GM12878 (cell line): ENCODE measurements at regions not wholly inside any gene's neighbourhood (a gene's known extent, or its start where the extent isn't known, plus 50 kb on each side); places are given as distances from the start of the nearest gene placed in this dataset.

ENCODE experiments used
- ATAC-seq: fragments of 200-7000 bp; cut with Tn5 transposase; 3 replicates; pipeline ENCODE4 v1.9.1; 2020; ENCODE audit warnings: mild to moderate bottlenecking, moderate library complexity
- BruUV-seq: library from RNA; stranded (reverse); fragments of 400-500 nt; replicated peaks from 2 replicates; lab custom pipeline; 2021; lab: Mats Ljungman, UMichigan
- CTCF ChIA-PET: fragments of 300-600 bp; sonication (Branson Sonifier 250); formaldehyde crosslinking; extraction: SDS; loops from one replicate; lab custom pipeline; 2021; ENCODE audit warnings: inconsistent platforms; lab: Yijun Ruan, JAX
- POLR2A ChIA-PET: fragments of 350-600 bp; formaldehyde crosslinking; extraction: SDS; loops from one replicate; lab custom pipeline; 2021; ENCODE audit warnings: inconsistent platforms; lab: Charles Lee
- RAD21 ChIA-PET: fragments of 300-600 bp; sonication (Branson Sonifier 250); formaldehyde crosslinking; loops from one replicate; lab custom pipeline; 2023; ENCODE audit warnings: antibody characterized with exemption; ENCODE audit not compliant: unreplicated experiment; lab: Charles Lee
- SMC1A ChIA-PET: fragments of 300-600 bp; sonication (Branson Sonifier 250); formaldehyde crosslinking; loops from one replicate; lab custom pipeline; 2023; ENCODE audit not compliant: unreplicated experiment, uncharacterized antibody; lab: Charles Lee
- DNase-seq: peaks from one replicate; pipeline ENCODE4 v3.0.0-alpha.2; 2011; ENCODE audit warnings: low read depth, low spot score
- FAIRE-seq: peaks from 3 replicates; lab custom pipeline; 2011; peaks lifted over from hg19 to GRCh38; lab: Jason Lieb, UNC
- H2AFZ ChIP-seq: 2 replicates; pipeline ENCODE4 v1.6.0; 2011; ENCODE audit warnings: low read depth, low read length, control low read depth; ENCODE audit not compliant: control insufficient read depth
- H3K27ac ChIP-seq: 2 replicates; pipeline ENCODE4 v1.5.1; 2011; ENCODE audit warnings: control low read depth; ENCODE audit not compliant: control insufficient read depth, insufficient read depth
- H3K27me3 ChIP-seq, 2 experiments: replicated peaks in 1 of 2; 2 replicates each; pipeline versions ENCODE4 v1.6.0 to v1.6.1; 2011; ENCODE audit warnings: low read length in 1 of 2; ENCODE audit not compliant: control insufficient read depth in 2 of 2, insufficient read depth in 2 of 2
- H3K36me3 ChIP-seq, 2 experiments: 2 replicates each; pipeline ENCODE4 v1.5.1; 2011; ENCODE audit warnings: low read length in 1 of 2; ENCODE audit not compliant: control insufficient read depth in 2 of 2, insufficient read depth in 2 of 2
- H3K4me1 ChIP-seq: 2 replicates; pipeline ENCODE4 v1.6.1; 2011; ENCODE audit warnings: mild to moderate bottlenecking, low read length, moderate library complexity, mixed read lengths; ENCODE audit not compliant: control insufficient read depth, insufficient read depth
- H3K4me2 ChIP-seq: 2 replicates; pipeline ENCODE4 v1.6.0; 2011; ENCODE audit warnings: control low read depth; ENCODE audit not compliant: control insufficient read depth, insufficient read depth
- H3K4me3 ChIP-seq: fragments of 200-600 bp; sonication (generic); 2 replicates; pipeline ENCODE4 v1.5.1; 2016
- H3K79me2 ChIP-seq: 2 replicates; pipeline ENCODE4 v1.6.0; 2011; ENCODE audit warnings: low read length; ENCODE audit not compliant: control insufficient read depth, insufficient read depth
- H3K9ac ChIP-seq: 2 replicates; pipeline ENCODE4 v1.8.0; 2011; ENCODE audit warnings: low read length, control low read depth, mixed read lengths; ENCODE audit not compliant: control insufficient read depth, insufficient read depth
- H3K9me3 ChIP-seq: replicated peaks from 3 replicates; pipeline ENCODE4 v1.5.1; 2011; ENCODE audit warnings: mild to moderate bottlenecking, low read length; ENCODE audit not compliant: control insufficient read depth, insufficient read depth
- H4K20me1 ChIP-seq: 2 replicates; pipeline ENCODE4 v1.6.0; 2011; ENCODE audit not compliant: control insufficient read depth, insufficient read depth
- CBFB ChIP-seq: IDR thresholded peaks from 2 replicates; pipeline ENCODE4 v1.6.1; 2016; ENCODE audit warnings: antibody characterized with exemption, low read depth
- CHD1 ChIP-seq: IDR thresholded peaks from 2 replicates; pipeline ENCODE4 v1.6.1; 2012; ENCODE audit warnings: low read depth, low read length, improper control_type of control experiment
- CHD4 ChIP-seq: fragments of 200-600 bp; sonication (generic); IDR thresholded peaks from 2 replicates; pipeline ENCODE4 v1.6.1; 2016; ENCODE audit warnings: mild to moderate bottlenecking
- CREB1 ChIP-seq: IDR thresholded peaks from 2 replicates; pipeline ENCODE4 v1.6.1; 2012; ENCODE audit warnings: low read depth, mild to moderate bottlenecking, inconsistent platforms
- EP300 ChIP-seq, 2 experiments: fragments of 150-350 bp in 1 of 2; IDR thresholded peaks; 2 replicates each; pipeline ENCODE4 v1.6.1; 2011 to 2012; ENCODE audit warnings: low read depth in 2 of 2, low read length in 2 of 2, borderline replicate concordance in 1 of 2, improper control_type of control experiment in 1 of 2, inconsistent platforms in 1 of 2; ENCODE audit not compliant: control insufficient read depth in 1 of 2
- ESRRA ChIP-seq: IDR thresholded peaks from 2 replicates; pipeline ENCODE4 v1.6.1; 2012; ENCODE audit warnings: mild to moderate bottlenecking, low read length, improper control_type of control experiment
- MLLT1 ChIP-seq: fragments of 450-650 bp; IDR thresholded peaks from 2 replicates; pipeline ENCODE4 v1.6.1; 2016; ENCODE audit warnings: mild to moderate bottlenecking
- NFYB ChIP-seq: IDR thresholded peaks from 2 replicates; pipeline ENCODE4 v1.6.1; 2011; ENCODE audit warnings: low read depth, mild to moderate bottlenecking, low read length, improper control_type of control experiment, moderate library complexity; ENCODE audit not compliant: insufficient read depth
- NKRF ChIP-seq: fragments of 450-650 bp; conservative IDR thresholded peaks from 2 replicates; pipeline ENCODE4 v1.6.1; 2017; ENCODE audit warnings: mild to moderate bottlenecking, moderate library complexity
- RAD21 ChIP-seq: IDR thresholded peaks from 2 replicates; pipeline ENCODE4 v1.6.1; 2011; ENCODE audit warnings: mild to moderate bottlenecking, low read depth, low read length, moderate library complexity; ENCODE audit not compliant: insufficient read depth
- ZBED1 ChIP-seq: IDR thresholded peaks from 2 replicates; pipeline ENCODE4 v1.6.1; 2016; ENCODE audit warnings: borderline replicate concordance
- ZBTB40 ChIP-seq: fragments of 450-650 bp; IDR thresholded peaks from 2 replicates; pipeline ENCODE4 v1.6.1; 2016; ENCODE audit warnings: mild to moderate bottlenecking, moderate library complexity, borderline replicate concordance
- ZNF217 ChIP-seq: fragments of 450-650 bp; IDR thresholded peaks from 2 replicates; pipeline ENCODE4 v1.6.1; 2017; ENCODE audit warnings: antibody characterized with exemption, mild to moderate bottlenecking
- WGBS: methylation state at CpG from one replicate; pipeline ENCODE4 v1.1.6; 2016; ENCODE audit warnings: low lambda C conversion rate; ENCODE audit not compliant: insufficient replicate concordance, insufficient coverage; ENCODE audit errors: missing lambda C conversion rate; 5-methylcytosine and 5-hydroxymethylcytosine counted together
- in situ Hi-C: fragments of 300-500 bp; cut with MboI; formaldehyde crosslinking; loops from 9 replicates; pipeline ENCODE4 v1.14.3; 2018; ENCODE audit warnings: mixed read lengths
- intact Hi-C: fragments of 100-400 bp; cut with micrococcal nuclease; formaldehyde crosslinking; loops from one replicate; pipeline ENCODE4 v1.14.2; 2022; ENCODE audit not compliant: unreplicated experiment

DNA sequence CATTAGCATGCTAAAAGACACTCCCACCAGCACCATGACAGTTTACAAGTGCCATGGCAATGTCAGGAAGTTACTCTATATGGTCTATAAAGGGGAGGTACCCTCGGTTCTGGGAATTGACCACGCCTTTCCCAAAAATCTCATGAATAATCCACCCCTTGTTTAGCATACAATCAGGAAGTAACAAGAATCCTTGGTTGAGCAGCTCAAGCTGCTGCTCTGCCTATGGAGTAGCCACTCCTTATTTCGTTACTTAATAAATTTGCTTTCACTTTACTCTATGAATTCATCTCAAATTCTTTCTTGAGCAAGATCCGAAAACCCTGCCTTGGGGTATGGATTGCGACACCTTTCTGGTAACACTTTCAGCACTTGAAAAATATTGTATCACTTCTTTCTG, 243.0 kb downstream of the BMP2 start:
- RAD21 ChIA-PET, result interaction anchor here (2.2 kb wide), 1 partner anchor 11 kb away, joined by 9 read pairs; no protein-coding TSS in a partner anchor
- ATAC-seq (peak; percentile 48), DNase-seq (no peak), FAIRE-seq (no peak)
- Histone ChIP-seq H3K9me3 (no peaks in the 10 kb centered on the region), H3K36me3 (no peaks in the 10 kb centered on the region), H3K9ac (no peak overlapping the region), H3K27me3 (no peaks in the 10 kb centered on the region), H3K79me2 (no peaks in the 10 kb centered on the region), H3K4me1 (no peaks in the 10 kb centered on the region), H3K4me2 (no peak overlapping the region), H2AFZ (no peak overlapping the region), H3K27ac (no peak overlapping the region), H3K4me3 (no peak overlapping the region), H4K20me1 (no peaks in the 10 kb centered on the region)
- CTCF ChIA-PET, result interaction anchor here (1.1 to 2.0 kb wide), 2 partner anchors 11 to 12 kb away, joined by 3 to 4 read pairs; no protein-coding TSS in a partner anchor
- SMC1A ChIA-PET, result no interaction called here
- POLR2A ChIA-PET, result interaction anchor here (0.5 kb wide), 1 partner anchor 34 kb away, joined by 3 read pairs; no protein-coding TSS in a partner anchor
- 9% methylated on average over 5 of the region's 5 CpGs for WGBS
- no TSS peak for BruUV-seq
- in situ Hi-C loops, result no loop called here
- intact Hi-C loops, result no loop called here
- no peak for TF ChIP-seq ZBED1
- no peak for TF ChIP-seq CHD4
- no peak for TF ChIP-seq ESRRA
- TF ChIP-seq EP300 (IDR thresholded peaks at IDR 0.05; ENCODE audit: borderline replicate concordance in 1 of 2, control insufficient read depth in 1 of 2, low read depth in 2 of 2, low read length in 2 of 2), result no peak
- TF ChIP-seq ZNF217, result no peak
- TF ChIP-seq MLLT1, result no peak
- TF ChIP-seq NFYB, result no peak
- TF ChIP-seq CBFB, result no peak
- no peak for TF ChIP-seq RAD21
- TF ChIP-seq CREB1, result no peak
- TF ChIP-seq CHD1, result no peak
- TF ChIP-seq NKRF, result no peak
- TF ChIP-seq ZBTB40, result no peak
